ENCODE measurements at regions not wholly inside any gene's neighbourhood (a gene's known extent, or its start where the extent isn't known, plus 50 kb on each side); places are given as distances from the start of the nearest gene placed in this dataset.

DNA sequence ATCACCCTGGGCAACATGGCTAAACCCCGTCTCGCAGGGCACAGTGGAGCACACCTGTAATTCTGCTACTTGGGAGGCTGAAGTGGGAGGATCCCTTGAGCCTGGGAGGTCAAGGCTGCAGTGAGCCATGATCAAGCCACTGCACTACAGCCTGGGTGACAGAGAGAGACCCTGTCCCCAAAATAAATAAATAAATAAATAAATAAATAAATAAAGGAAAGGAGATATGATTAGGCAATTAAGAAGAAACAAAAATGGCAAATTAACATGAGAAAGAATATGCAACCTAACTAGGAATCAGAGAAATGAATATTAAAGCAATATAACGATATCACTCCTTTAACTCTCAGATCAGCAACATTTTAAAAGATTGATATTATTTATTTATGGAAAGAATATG, 92.3 kb downstream of the C1D start:
- TF ChIP-seq, protein P1, sequence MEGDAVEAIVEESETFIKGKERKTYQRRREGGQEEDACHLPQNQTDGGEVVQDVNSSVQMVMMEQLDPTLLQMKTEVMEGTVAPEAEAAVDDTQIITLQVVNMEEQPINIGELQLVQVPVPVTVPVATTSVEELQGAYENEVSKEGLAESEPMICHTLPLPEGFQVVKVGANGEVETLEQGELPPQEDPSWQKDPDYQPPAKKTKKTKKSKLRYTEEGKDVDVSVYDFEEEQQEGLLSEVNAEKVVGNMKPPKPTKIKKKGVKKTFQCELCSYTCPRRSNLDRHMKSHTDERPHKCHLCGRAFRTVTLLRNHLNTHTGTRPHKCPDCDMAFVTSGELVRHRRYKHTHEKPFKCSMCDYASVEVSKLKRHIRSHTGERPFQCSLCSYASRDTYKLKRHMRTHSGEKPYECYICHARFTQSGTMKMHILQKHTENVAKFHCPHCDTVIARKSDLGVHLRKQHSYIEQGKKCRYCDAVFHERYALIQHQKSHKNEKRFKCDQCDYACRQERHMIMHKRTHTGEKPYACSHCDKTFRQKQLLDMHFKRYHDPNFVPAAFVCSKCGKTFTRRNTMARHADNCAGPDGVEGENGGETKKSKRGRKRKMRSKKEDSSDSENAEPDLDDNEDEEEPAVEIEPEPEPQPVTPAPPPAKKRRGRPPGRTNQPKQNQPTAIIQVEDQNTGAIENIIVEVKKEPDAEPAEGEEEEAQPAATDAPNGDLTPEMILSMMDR (IDR thresholded peaks at IDR 0.05 in 2 of 3, conservative IDR thresholded peaks at IDR 0.05 in 1 of 3; ENCODE audit: control insufficient read depth in 2 of 3, extremely low read depth in 1 of 3, insufficient read depth in 1 of 3, low read depth in 3 of 3, low read length in 3 of 3): no peak
- TF ChIP-seq SMAD1 (IDR thresholded peaks at IDR 0.05; ENCODE audit: low read depth, partially characterized antibody) (no peak), RAD51 (IDR thresholded peaks at IDR 0.05) (no peak), FOXM1 (IDR thresholded peaks at IDR 0.05; ENCODE audit: low read depth, low read length) (no peak), POLR2AphosphoS5 (IDR thresholded peaks at IDR 0.05; ENCODE audit: low read length) (no peak), SREBF2 (IDR thresholded peaks at IDR 0.05; ENCODE audit: low read length) (no peak), SP1 (IDR thresholded peaks at IDR 0.05; ENCODE audit: low read depth, low read length) (no peak), RFX5 (IDR thresholded peaks at IDR 0.05; ENCODE audit: low read depth, low read length) (no peak), HCFC1 (IDR thresholded peaks at IDR 0.05; ENCODE audit: low read length) (no peak), SMC3 (IDR thresholded peaks at IDR 0.05; ENCODE audit: borderline replicate concordance, low read length) (no peak), TBL1XR1 (IDR thresholded peaks at IDR 0.05; ENCODE audit: low read depth, low read length) (no peak)

Data from GM12878 (cell line).